ENCODE measurements at regions not wholly inside any gene's neighbourhood (a gene's known extent, or its start where the extent isn't known, plus 50 kb on each side); places are given as distances from the start of the nearest gene placed in this dataset.

GRCh38 chr2:145068509-145068908 lies 548.6 kb upstream of the ZEB2 start:
- ChIA-PET POLR2A (no interaction called here), CTCF (no interaction called here)
- TF ChIP-seq ZNF121 (tag by site-specific recombination; IDR thresholded peaks at IDR 0.05), result no peak
- TF ChIP-seq ZNF10 (tag by site-specific recombination; IDR thresholded peaks at IDR 0.05), result no peak
- TF ChIP-seq GLI2 (tag by site-specific recombination; IDR thresholded peaks at IDR 0.05; ENCODE audit: borderline replicate concordance, low read depth), result no peak
- TF ChIP-seq ZNF518A (tag by site-specific recombination; conservative IDR thresholded peaks at IDR 0.05; ENCODE audit: low read depth), result no peak
- no peak for TF ChIP-seq ZNF292 (tag by site-specific recombination; IDR thresholded peaks at IDR 0.05; ENCODE audit: borderline replicate concordance, low read depth)

GRCh38 chr2:145067549-145068030 lies 547.7 kb upstream of the ZEB2 start:
- Histone ChIP-seq H3K4me1 (ENCODE audit: control insufficient read depth, insufficient read depth, low read length) (no peaks in the 10 kb centered on the region), H3K9me3 (ENCODE audit: control insufficient read depth, insufficient read depth, low read depth, low read length) (no peaks in the 10 kb centered on the region), H3K27ac (ENCODE audit: extremely low read depth, low read depth, low read length) (no peak overlapping the region), H3K4me3 (ENCODE audit: low read depth, low read length) (no peak overlapping the region), H3K36me3 (ENCODE audit: control insufficient read depth in 2 of 2, insufficient read depth in 1 of 2, low read length in 2 of 2) (no peaks in the 10 kb centered on the region)
- ChIA-PET POLR2A (no interaction called here), CTCF (interaction anchor here (0.6 kb wide), 1 partner anchor 98 kb away, joined by 3 read pairs; no protein-coding TSS in a partner anchor)
- TF ChIP-seq, protein P1, sequence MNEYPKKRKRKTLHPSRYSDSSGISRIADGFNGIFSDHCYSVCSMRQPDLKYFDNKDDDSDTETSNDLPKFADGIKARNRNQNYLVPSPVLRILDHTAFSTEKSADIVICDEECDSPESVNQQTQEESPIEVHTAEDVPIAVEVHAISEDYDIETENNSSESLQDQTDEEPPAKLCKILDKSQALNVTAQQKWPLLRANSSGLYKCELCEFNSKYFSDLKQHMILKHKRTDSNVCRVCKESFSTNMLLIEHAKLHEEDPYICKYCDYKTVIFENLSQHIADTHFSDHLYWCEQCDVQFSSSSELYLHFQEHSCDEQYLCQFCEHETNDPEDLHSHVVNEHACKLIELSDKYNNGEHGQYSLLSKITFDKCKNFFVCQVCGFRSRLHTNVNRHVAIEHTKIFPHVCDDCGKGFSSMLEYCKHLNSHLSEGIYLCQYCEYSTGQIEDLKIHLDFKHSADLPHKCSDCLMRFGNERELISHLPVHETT (tag by site-specific recombination; IDR thresholded peaks at IDR 0.05), result no peak
- TF ChIP-seq ZNF626 (tag by site-specific recombination; IDR thresholded peaks at IDR 0.05) (no peak), SCRT2 (tag by site-specific recombination; IDR thresholded peaks at IDR 0.05) (no peak), EGR2 (tag by site-specific recombination; IDR thresholded peaks at IDR 0.05; ENCODE audit: low read depth) (no peak)
- TF ChIP-seq, protein P2, sequence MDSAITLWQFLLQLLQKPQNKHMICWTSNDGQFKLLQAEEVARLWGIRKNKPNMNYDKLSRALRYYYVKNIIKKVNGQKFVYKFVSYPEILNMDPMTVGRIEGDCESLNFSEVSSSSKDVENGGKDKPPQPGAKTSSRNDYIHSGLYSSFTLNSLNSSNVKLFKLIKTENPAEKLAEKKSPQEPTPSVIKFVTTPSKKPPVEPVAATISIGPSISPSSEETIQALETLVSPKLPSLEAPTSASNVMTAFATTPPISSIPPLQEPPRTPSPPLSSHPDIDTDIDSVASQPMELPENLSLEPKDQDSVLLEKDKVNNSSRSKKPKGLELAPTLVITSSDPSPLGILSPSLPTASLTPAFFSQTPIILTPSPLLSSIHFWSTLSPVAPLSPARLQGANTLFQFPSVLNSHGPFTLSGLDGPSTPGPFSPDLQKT (IDR thresholded peaks at IDR 0.05; ENCODE audit: borderline replicate concordance, low read depth, low read length), result no peak

More at GRCh38 chr2:145068509-145068908, 548.6 kb upstream of the ZEB2 start:
- Histone ChIP-seq H3K27ac (ENCODE audit: extremely low read depth, low read depth, low read length) (no peak overlapping the region), H3K4me1 (ENCODE audit: control insufficient read depth, insufficient read depth, low read length) (no peaks in the 10 kb centered on the region), H3K9me3 (ENCODE audit: control insufficient read depth, insufficient read depth, low read depth, low read length) (no peaks in the 10 kb centered on the region), H3K4me3 (ENCODE audit: low read depth, low read length) (no peak overlapping the region), H3K36me3 (ENCODE audit: control insufficient read depth in 2 of 2, insufficient read depth in 1 of 2, low read length in 2 of 2) (no peaks in the 10 kb centered on the region)

- Histone ChIP-seq H3K27ac (ENCODE audit: extremely low read depth, low read depth, low read length) (no peak overlapping the region), H3K4me3 (ENCODE audit: low read depth, low read length) (no peak overlapping the region), H3K36me3 (ENCODE audit: control insufficient read depth in 2 of 2, insufficient read depth in 1 of 2, low read length in 2 of 2) (no peaks in the 10 kb centered on the region), H3K4me1 (ENCODE audit: control insufficient read depth, insufficient read depth, low read length) (no peaks in the 10 kb centered on the region), H3K9me3 (ENCODE audit: control insufficient read depth, insufficient read depth, low read depth, low read length) (no peaks in the 10 kb centered on the region)
- ChIA-PET CTCF (interaction anchor here (0.6 kb wide), 1 partner anchor 97 kb away, joined by 3 read pairs; no protein-coding TSS in a partner anchor), POLR2A (no interaction called here)
- TF ChIP-seq ZNF658 (tag by site-specific recombination; IDR thresholded peaks at IDR 0.05) (no peak), ZFP69B (tag by site-specific recombination; IDR thresholded peaks at IDR 0.05) (no peak), ZNF776 (tag by site-specific recombination; IDR thresholded peaks at IDR 0.05; ENCODE audit: borderline replicate concordance) (no peak), ZNF394 (tag by site-specific recombination; IDR thresholded peaks at IDR 0.05; ENCODE audit: borderline replicate concordance) (no peak), ZNF701 (tag by site-specific recombination; IDR thresholded peaks at IDR 0.05) (no peak)
- TF ChIP-seq, protein P3, sequence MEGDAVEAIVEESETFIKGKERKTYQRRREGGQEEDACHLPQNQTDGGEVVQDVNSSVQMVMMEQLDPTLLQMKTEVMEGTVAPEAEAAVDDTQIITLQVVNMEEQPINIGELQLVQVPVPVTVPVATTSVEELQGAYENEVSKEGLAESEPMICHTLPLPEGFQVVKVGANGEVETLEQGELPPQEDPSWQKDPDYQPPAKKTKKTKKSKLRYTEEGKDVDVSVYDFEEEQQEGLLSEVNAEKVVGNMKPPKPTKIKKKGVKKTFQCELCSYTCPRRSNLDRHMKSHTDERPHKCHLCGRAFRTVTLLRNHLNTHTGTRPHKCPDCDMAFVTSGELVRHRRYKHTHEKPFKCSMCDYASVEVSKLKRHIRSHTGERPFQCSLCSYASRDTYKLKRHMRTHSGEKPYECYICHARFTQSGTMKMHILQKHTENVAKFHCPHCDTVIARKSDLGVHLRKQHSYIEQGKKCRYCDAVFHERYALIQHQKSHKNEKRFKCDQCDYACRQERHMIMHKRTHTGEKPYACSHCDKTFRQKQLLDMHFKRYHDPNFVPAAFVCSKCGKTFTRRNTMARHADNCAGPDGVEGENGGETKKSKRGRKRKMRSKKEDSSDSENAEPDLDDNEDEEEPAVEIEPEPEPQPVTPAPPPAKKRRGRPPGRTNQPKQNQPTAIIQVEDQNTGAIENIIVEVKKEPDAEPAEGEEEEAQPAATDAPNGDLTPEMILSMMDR (tag by site-specific recombination; IDR thresholded peaks at IDR 0.05), result no peak
- TF ChIP-seq, protein P4, sequence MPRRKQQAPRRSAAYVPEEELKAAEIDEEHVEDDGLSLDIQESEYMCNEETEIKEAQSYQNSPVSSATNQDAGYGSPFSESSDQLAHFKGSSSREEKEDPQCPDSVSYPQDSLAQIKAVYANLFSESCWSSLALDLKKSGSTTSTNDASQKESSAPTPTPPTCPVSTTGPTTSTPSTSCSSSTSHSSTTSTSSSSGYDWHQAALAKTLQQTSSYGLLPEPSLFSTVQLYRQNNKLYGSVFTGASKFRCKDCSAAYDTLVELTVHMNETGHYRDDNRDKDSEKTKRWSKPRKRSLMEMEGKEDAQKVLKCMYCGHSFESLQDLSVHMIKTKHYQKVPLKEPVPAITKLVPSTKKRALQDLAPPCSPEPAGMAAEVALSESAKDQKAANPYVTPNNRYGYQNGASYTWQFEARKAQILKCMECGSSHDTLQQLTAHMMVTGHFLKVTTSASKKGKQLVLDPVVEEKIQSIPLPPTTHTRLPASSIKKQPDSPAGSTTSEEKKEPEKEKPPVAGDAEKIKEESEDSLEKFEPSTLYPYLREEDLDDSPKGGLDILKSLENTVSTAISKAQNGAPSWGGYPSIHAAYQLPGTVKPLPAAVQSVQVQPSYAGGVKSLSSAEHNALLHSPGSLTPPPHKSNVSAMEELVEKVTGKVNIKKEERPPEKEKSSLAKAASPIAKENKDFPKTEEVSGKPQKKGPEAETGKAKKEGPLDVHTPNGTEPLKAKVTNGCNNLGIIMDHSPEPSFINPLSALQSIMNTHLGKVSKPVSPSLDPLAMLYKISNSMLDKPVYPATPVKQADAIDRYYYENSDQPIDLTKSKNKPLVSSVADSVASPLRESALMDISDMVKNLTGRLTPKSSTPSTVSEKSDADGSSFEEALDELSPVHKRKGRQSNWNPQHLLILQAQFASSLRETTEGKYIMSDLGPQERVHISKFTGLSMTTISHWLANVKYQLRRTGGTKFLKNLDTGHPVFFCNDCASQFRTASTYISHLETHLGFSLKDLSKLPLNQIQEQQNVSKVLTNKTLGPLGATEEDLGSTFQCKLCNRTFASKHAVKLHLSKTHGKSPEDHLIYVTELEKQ (tag by site-specific recombination; IDR thresholded peaks at IDR 0.05; ENCODE audit: borderline replicate concordance), result no peak
Measured at GRCh38 chr2:145066856-145067548, 547.1 kb upstream of the ZEB2 start.

Measured in HEK293 (cell line).